K562 (cell line): ENCODE measurements at regions not wholly inside any gene's neighbourhood (a gene's known extent, or its start where the extent isn't known, plus 50 kb on each side); places are given as distances from the start of the nearest gene placed in this dataset.

Source experiments
- ATAC-seq: fragments of 200-7000 bp; cut with Tn5 transposase; 3 replicates; pipeline ENCODE4 v1.9.1; 2020; ENCODE audit warnings: moderate library complexity
- BruUV-seq: library from RNA; stranded (reverse); fragments of 400-500 nt; replicated peaks from 2 replicates; lab custom pipeline; 2021; lab: Mats Ljungman, UMichigan
- CTCF ChIA-PET: fragments of 300-600 bp; formaldehyde crosslinking; extraction: SDS; loops from one replicate; lab custom pipeline; 2021; ENCODE audit warnings: low intra/inter-chr PET ratio; lab: Yijun Ruan, JAX
- POLR2A ChIA-PET: fragments of 300-600, 350-650 bp; sonication (Branson Sonifier 250); formaldehyde crosslinking; extraction: SDS; loops from one replicate; lab custom pipeline; 2021; ENCODE audit warnings: antibody characterized with exemption, inconsistent platforms; lab: Yijun Ruan, JAX
- DNase-seq, 4 experiments: peaks; one replicate each; pipeline versions ENCODE4 v3.0.0 to v3.0.0-alpha.2; 2011 to 2018; ENCODE audit warnings: low spot score in 3 of 4, mixed read lengths in 3 of 4; ENCODE audit errors: extremely low read depth in 1 of 4
- FAIRE-seq: peaks from 2 replicates; lab custom pipeline; 2011; peaks lifted over from hg19 to GRCh38; lab: Jason Lieb, UNC
- H2AFZ ChIP-seq: 2 replicates; pipeline ENCODE4 v1.6.0; 2011; ENCODE audit warnings: low read depth, low read length, control low read depth, inconsistent platforms
- H3K27ac ChIP-seq: fragments of 200-600 bp; 3 replicates; pipeline ENCODE4 v1.8.0; 2011; ENCODE audit warnings: low read depth, mild to moderate bottlenecking, control low read depth, inconsistent platforms, low read length, moderate library complexity, mixed read lengths; ENCODE audit errors: extremely low read depth
- H3K27me3 ChIP-seq, 2 experiments: fragments of 300-600 bp in 1 of 2; 2 replicates in 1 of 2; 3 replicates in 1 of 2; pipeline versions ENCODE4 v1.6.0 to v1.8.0; 2011; ENCODE audit warnings: inconsistent platforms in 2 of 2, low read length in 2 of 2, mild to moderate bottlenecking in 1 of 2, mixed read lengths in 1 of 2, moderate library complexity in 1 of 2; ENCODE audit not compliant: control insufficient read depth in 2 of 2, insufficient read depth in 2 of 2
- H3K36me3 ChIP-seq: fragments of 300-600 bp; 3 replicates; pipeline ENCODE4 v1.8.0; 2011; ENCODE audit warnings: mild to moderate bottlenecking, low read length, inconsistent platforms; ENCODE audit not compliant: control insufficient read depth, insufficient read depth
- H3K4me1 ChIP-seq, 2 experiments: fragments of 200-600 bp in 1 of 2; replicated peaks in 1 of 2; 2 replicates in 1 of 2; 3 replicates in 1 of 2; pipeline versions ENCODE4 v1.5.1 to v1.8.0; 2011; ENCODE audit warnings: inconsistent platforms in 2 of 2, low read length in 2 of 2, mild to moderate bottlenecking in 1 of 2, mixed read lengths in 1 of 2, moderate library complexity in 1 of 2; ENCODE audit not compliant: control insufficient read depth in 2 of 2, insufficient read depth in 2 of 2
- H3K4me2 ChIP-seq: 2 replicates; pipeline ENCODE4 v1.6.1; 2011; ENCODE audit warnings: low read length, control low read depth, inconsistent platforms, mixed read lengths; ENCODE audit not compliant: insufficient read depth
- H3K4me3 ChIP-seq: fragments of 200-600 bp; sonication (generic), shearing (Covaris generic); 2 replicates; pipeline ENCODE4 v1.5.1; 2016; ENCODE audit warnings: control low read depth, inconsistent platforms
- H3K79me2 ChIP-seq: fragments of 200-600 bp; 3 replicates; pipeline ENCODE4 v1.8.0; 2011; ENCODE audit warnings: low read length, inconsistent platforms; ENCODE audit not compliant: control insufficient read depth, insufficient read depth
- H3K9ac ChIP-seq, 2 experiments: 2 replicates each; pipeline versions ENCODE4 v1.6.0 to v1.6.1; 2011; ENCODE audit warnings: low read depth in 2 of 2, low read length in 2 of 2, control low read depth in 1 of 2, inconsistent platforms in 1 of 2, mild to moderate bottlenecking in 1 of 2, mixed read lengths in 1 of 2; ENCODE audit not compliant: insufficient read depth in 1 of 2
- H3K9me1 ChIP-seq: one replicate; pipeline ENCODE4 v1.6.0; 2011; ENCODE audit warnings: inconsistent platforms, mild to moderate bottlenecking, low read length, moderate library complexity; ENCODE audit not compliant: control insufficient read depth, insufficient read depth
- H3K9me3 ChIP-seq: replicated peaks from 2 replicates; pipeline ENCODE4 v1.5.1; 2011; ENCODE audit warnings: low read depth, low read length, inconsistent platforms; ENCODE audit not compliant: control insufficient read depth, insufficient read depth
- H4K20me1 ChIP-seq: replicated peaks from 2 replicates; pipeline ENCODE4 v1.6.1; 2011; ENCODE audit warnings: low read length, inconsistent platforms, mixed read lengths; ENCODE audit not compliant: control insufficient read depth, insufficient read depth
- CC2D1A ChIP-seq: fragments of 450-650 bp; IDR thresholded peaks from 2 replicates; pipeline ENCODE4 v1.6.1; 2017; ENCODE audit warnings: mild to moderate bottlenecking
- ERF ChIP-seq: fragments of 450-650 bp; formaldehyde crosslinking; IDR thresholded peaks from 2 replicates; pipeline ENCODE4 v1.4.0; 2020; ENCODE audit warnings: mild to moderate bottlenecking, mixed read lengths
- GATAD2A ChIP-seq: fragments of 450-650 bp; IDR thresholded peaks from 2 replicates; pipeline ENCODE4 v1.6.1; 2017
- NR2F6 ChIP-seq: fragments of 450-650 bp; formaldehyde crosslinking; IDR thresholded peaks from 2 replicates; pipeline ENCODE4 v1.4.0; 2020; ENCODE audit warnings: mild to moderate bottlenecking
- NR3C1 ChIP-seq: sonication (generic); formaldehyde crosslinking; IDR thresholded peaks from 2 replicates; pipeline ENCODE4 v1.8.1; 2022; ENCODE audit warnings: missing genetic modification reagents
- POLR2A ChIP-seq: fragments of 450-650 bp; conservative IDR thresholded peaks from 2 replicates; pipeline ENCODE4 v1.6.1; 2016
- PURB ChIP-seq: sonication (generic); formaldehyde crosslinking; IDR thresholded peaks from 2 replicates; pipeline ENCODE4 v1.9.0; 2021; ENCODE audit warnings: low read depth, mild to moderate bottlenecking, missing genetic modification reagents
- RBBP5 ChIP-seq: fragments of 200-600 bp; sonication (generic); IDR thresholded peaks from 2 replicates; pipeline ENCODE4 v1.6.1; 2012; ENCODE audit warnings: borderline replicate concordance, mild to moderate bottlenecking, low read length, control low read depth, inconsistent platforms; ENCODE audit not compliant: insufficient read depth, poor library complexity, severe bottlenecking
- RNF219 ChIP-seq: fragments of 250-450 bp; sonication (Bioruptor Pico); IDR thresholded peaks from 2 replicates; pipeline ENCODE4 v1.5.0; 2022; ENCODE audit warnings: mild to moderate bottlenecking
- SMAD1 ChIP-seq: fragments of 150-350 bp; IDR thresholded peaks from 2 replicates; pipeline ENCODE4 v1.6.1; 2014; ENCODE audit warnings: low read length, low read depth; ENCODE audit not compliant: partially characterized antibody
- TAF9B ChIP-seq: fragments of 450-650 bp; IDR thresholded peaks from 2 replicates; pipeline ENCODE4 v1.6.1; 2018; ENCODE audit warnings: mild to moderate bottlenecking; ENCODE audit not compliant: partially characterized antibody
- TGIF2 ChIP-seq: sonication (generic); formaldehyde crosslinking; IDR thresholded peaks from 2 replicates; pipeline ENCODE4 v1.8.1; 2022; ENCODE audit warnings: mild to moderate bottlenecking, missing genetic modification reagents, moderate library complexity
- ZC3H8 ChIP-seq: fragments of 450-650 bp; IDR thresholded peaks from 2 replicates; pipeline ENCODE4 v1.6.1; 2017
- ZFP30 ChIP-seq: fragments of 250-450 bp; sonication (Bioruptor Pico); IDR thresholded peaks from 2 replicates; pipeline ENCODE4 v1.8.0; 2022; ENCODE audit warnings: moderate library complexity, mild to moderate bottlenecking, inconsistent platforms, borderline replicate concordance
- ZNF408 ChIP-seq: fragments of 250-450 bp; sonication (Bioruptor Pico); IDR thresholded peaks from 2 replicates; pipeline ENCODE4 v1.4.0; 2020; ENCODE audit warnings: low read depth, mild to moderate bottlenecking, moderate library complexity
- ZNF444 ChIP-seq: fragments of 250-450 bp; sonication (Bioruptor Pico); IDR thresholded peaks from 2 replicates; pipeline ENCODE4 v1.4.0; 2020; ENCODE audit warnings: mild to moderate bottlenecking, moderate library complexity
- ZSCAN29 ChIP-seq: fragments of 450-650 bp; IDR thresholded peaks from 2 replicates; pipeline ENCODE4 v1.6.1; 2017
- WGBS: fragments of 100-300 bp; shearing (Covaris generic); methylation state at CpG from one replicate; pipeline ENCODE4 v1.1.6; 2016; ENCODE audit warnings: low coverage, mixed read lengths; ENCODE audit not compliant: insufficient coverage; ENCODE audit errors: missing lambda C conversion rate; 5-methylcytosine and 5-hydroxymethylcytosine counted together
- in situ Hi-C: fragments of 300-500 bp; cut with MboI; formaldehyde crosslinking; loops from 4 replicates; pipeline ENCODE4 v1.15.0; 2018; ENCODE audit warnings: inconsistent platforms, mixed read lengths
- intact Hi-C: fragments of 100-400 bp; cut with micrococcal nuclease; formaldehyde crosslinking; loops from 2 replicates; pipeline ENCODE4 v1.14.2; 2022
- TF ChIP-seq, protein P1 (sequence below), 3 experiments: fragments of 200-800 bp in 1 of 3; sonication (Bioruptor generic) in 1 of 3; sonication (generic) in 1 of 3; formaldehyde crosslinking in 1 of 3; IDR thresholded peaks; 2 replicates each; pipeline versions ENCODE4 v1.6.1 to v1.8.0; 2016 to 2022; ENCODE audit warnings: mild to moderate bottlenecking in 2 of 3, missing compliant biosample characterization in 2 of 3, missing genetic modification characterization in 2 of 3, missing genetic modification reagents in 1 of 3

DNA sequence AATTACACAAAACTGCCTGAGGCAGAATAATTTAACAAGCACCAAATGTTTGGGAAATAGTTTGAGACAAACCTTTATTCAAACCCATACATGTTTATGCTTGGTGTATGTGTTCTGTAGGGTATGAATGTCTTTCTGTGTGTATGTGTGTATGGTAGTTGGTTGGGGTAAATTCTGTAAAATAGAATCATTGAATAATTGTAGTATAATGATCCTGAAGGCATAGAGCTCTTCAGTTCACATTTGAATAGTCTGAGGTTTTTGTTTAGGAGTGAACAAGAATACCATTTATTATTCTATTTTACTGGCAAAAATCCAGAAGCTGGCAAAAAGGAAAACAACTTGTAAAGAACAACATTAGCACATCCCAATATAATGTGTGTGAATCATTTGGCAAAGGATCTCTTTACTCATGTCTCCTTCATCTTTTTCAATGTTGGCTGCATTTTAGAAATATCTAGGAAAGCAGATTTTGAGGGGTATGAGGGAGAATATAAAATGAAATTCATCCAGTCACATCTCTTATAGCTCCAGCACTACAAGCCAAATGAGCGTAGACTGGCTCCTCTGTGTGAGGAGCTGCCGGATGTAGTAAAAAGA is 70.4 kb upstream of the XIST start:
- DNase-seq = no peak
- no peak for FAIRE-seq
- Histone ChIP-seq H3K4me3 (no peak overlapping the region), H3K4me1 (no peaks in the 10 kb centered on the region), H3K9me1 (no peaks in the 10 kb centered on the region), H4K20me1 (no peaks in the 10 kb centered on the region), H2AFZ (no peak overlapping the region), H3K4me2 (no peak overlapping the region), H3K9me3 (no peaks in the 10 kb centered on the region), H3K36me3 (no peaks in the 10 kb centered on the region), H3K27me3 (no peaks in the 10 kb centered on the region), H3K27ac (no peak overlapping the region), H3K9ac (no peak overlapping the region), H3K79me2 (no peaks in the 10 kb centered on the region)
- intact Hi-C loops = loop anchor here (10.0 kb wide), 1 partner anchor 92 kb away; no protein-coding TSS in a partner anchor
- ChIA-PET POLR2A (no interaction called here), CTCF (no interaction called here)
- TF ChIP-seq ZNF444 (CRISPR knock-in tag) (no peak), PURB (CRISPR knock-in tag) (no peak), ERF (CRISPR knock-in tag) (no peak), RBBP5 (no peak), ZC3H8 (no peak), NR2F6 (CRISPR knock-in tag) (no peak), ZFP30 (CRISPR knock-in tag) (no peak), TGIF2 (CRISPR knock-in tag) (no peak), TAF9B (no peak), POLR2A (no peak), SMAD1 (no peak), ZNF408 (no peak), ZSCAN29 (no peak), CC2D1A (no peak), NR3C1 (no peak), GATAD2A (no peak), RNF219 (CRISPR knock-in tag) (no peak)
- TF ChIP-seq, protein P1, sequence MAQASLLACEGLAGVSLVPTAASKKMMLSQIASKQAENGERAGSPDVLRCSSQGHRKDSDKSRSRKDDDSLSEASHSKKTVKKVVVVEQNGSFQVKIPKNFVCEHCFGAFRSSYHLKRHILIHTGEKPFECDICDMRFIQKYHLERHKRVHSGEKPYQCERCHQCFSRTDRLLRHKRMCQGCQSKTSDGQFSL (CRISPR knock-in tag; IDR thresholded peaks at IDR 0.05) = no peak
- TF ChIP-seq, protein P1 (tag; IDR thresholded peaks at IDR 0.05) = no peak
- in situ Hi-C loops = no loop called here
- WGBS = 34% methylated on average over 2 of the region's 2 CpGs
- no peak for ATAC-seq
- no TSS peak for BruUV-seq
